Amniotic stem cell (primary cell): ENCODE measurements at regions not wholly inside any gene's neighbourhood (a gene's known extent, or its start where the extent isn't known, plus 50 kb on each side); places are given as distances from the start of the nearest gene placed in this dataset.
A peak's percentile ranks its signal among the peaks of the same experiment; 100 is the strongest.

Experiments
- DNase-seq: peaks from one replicate; lab custom pipeline; 2025; lab: John Stamatoyannopoulos, UW

- DNase-seq = peak; percentile 38
These were observed 153.0 kb upstream of the DIO3 start for GRCh38 chr14:101408077-101408831.

GRCh38 chr14:101409006-101409543 is 152.2 kb upstream of the DIO3 start:
- no peak for DNase-seq

GRCh38 chr14:101410126-101410525 is 151.2 kb upstream of the DIO3 start:
- DNase-seq = no peak

GRCh38 chr14:101411151-101411550 is 150.1 kb upstream of the DIO3 start:
- DNase-seq = no peak

GRCh38 chr14:101411779-101412178 is 149.5 kb upstream of the DIO3 start:
- no peak for DNase-seq

GRCh38 chr14:101412739-101413138 is 148.6 kb upstream of the DIO3 start:
- no peak for DNase-seq

GRCh38 chr14:101417434-101417833 is 143.9 kb upstream of the DIO3 start:
- DNase-seq = no peak

GRCh38 chr14:101418601-101419000 is 142.7 kb upstream of the DIO3 start:
- no peak for DNase-seq

- DNase-seq = no peak
These were observed 134.8 kb upstream of the DIO3 start for GRCh38 chr14:101426466-101426865.

- no peak for DNase-seq
These were observed 132.9 kb upstream of the DIO3 start for GRCh38 chr14:101428409-101428808.

- DNase-seq = no peak
These were observed 125.7 kb upstream of the DIO3 start for GRCh38 chr14:101435546-101435945.

GRCh38 chr14:101439023-101439422 is 122.3 kb upstream of the DIO3 start:
- DNase-seq = no peak

GRCh38 chr14:101440496-101440895 is 120.8 kb upstream of the DIO3 start:
- no peak for DNase-seq

GRCh38 chr14:101441710-101442109 is 119.6 kb upstream of the DIO3 start:
- no peak for DNase-seq

GRCh38 chr14:101442451-101442850 is 118.8 kb upstream of the DIO3 start:
- DNase-seq = no peak

- DNase-seq = no peak
These were observed 117.2 kb upstream of the DIO3 start for GRCh38 chr14:101444116-101444515.

GRCh38 chr14:101445278-101445677 is 116.0 kb upstream of the DIO3 start:
- no peak for DNase-seq

GRCh38 chr14:101446387-101446969 is 114.8 kb upstream of the DIO3 start:
- DNase-seq = no peak

- DNase-seq = no peak
These were observed 112.2 kb upstream of the DIO3 start for GRCh38 chr14:101449114-101449513.

GRCh38 chr14:101451166-101451565 is 110.1 kb upstream of the DIO3 start:
- no peak for DNase-seq

GRCh38 chr14:101453225-101453624 is 108.1 kb upstream of the DIO3 start:
- DNase-seq = no peak

GRCh38 chr14:101454229-101454628 is 107.1 kb upstream of the DIO3 start:
- no peak for DNase-seq
